Lower leg skin (tissue), 3 donors: ENCODE measurements at regions not wholly inside any gene's neighbourhood (a gene's known extent, or its start where the extent isn't known, plus 50 kb on each side); places are given as distances from the start of the nearest gene placed in this dataset.

ENCODE experiments used
- POLR2A ChIP-seq, 2 donors: fragments of 450-650 bp; IDR thresholded peaks; one replicate each; pipeline ENCODE4 v1.6.1; 2016 to 2017; ENCODE audit warnings: antibody characterized with exemption in 2 of 2, mild to moderate bottlenecking in 1 of 2, moderate library complexity in 1 of 2
- TF ChIP-seq, protein P1 (sequence below), 3 donors: fragments of 450-650 bp; IDR thresholded peaks; one replicate each; pipeline ENCODE4 v1.5.1; 2016; ENCODE audit warnings: antibody characterized with exemption in 3 of 3, mild to moderate bottlenecking in 3 of 3, moderate library complexity in 2 of 3

DNA sequence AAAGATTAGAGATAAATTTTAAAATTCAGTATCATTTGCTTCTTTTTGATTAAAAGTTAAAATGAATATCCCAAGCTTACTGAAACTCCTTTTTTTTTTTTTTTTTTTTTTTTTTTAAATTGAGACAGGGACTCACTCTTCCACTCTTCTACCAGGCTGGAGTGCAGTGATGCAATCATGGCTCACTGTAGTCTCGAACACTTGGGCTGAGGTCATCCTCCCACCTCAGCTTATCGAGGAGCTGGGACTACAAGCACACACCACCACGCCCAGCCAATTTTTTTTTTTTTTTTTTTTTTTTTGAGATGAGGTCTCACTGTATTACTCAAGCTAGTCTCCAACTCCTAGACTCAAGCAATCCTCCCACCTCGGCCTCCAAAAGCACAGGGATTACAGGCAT is 92.1 kb upstream of the RGS18 start:
- TF ChIP-seq, protein P1, sequence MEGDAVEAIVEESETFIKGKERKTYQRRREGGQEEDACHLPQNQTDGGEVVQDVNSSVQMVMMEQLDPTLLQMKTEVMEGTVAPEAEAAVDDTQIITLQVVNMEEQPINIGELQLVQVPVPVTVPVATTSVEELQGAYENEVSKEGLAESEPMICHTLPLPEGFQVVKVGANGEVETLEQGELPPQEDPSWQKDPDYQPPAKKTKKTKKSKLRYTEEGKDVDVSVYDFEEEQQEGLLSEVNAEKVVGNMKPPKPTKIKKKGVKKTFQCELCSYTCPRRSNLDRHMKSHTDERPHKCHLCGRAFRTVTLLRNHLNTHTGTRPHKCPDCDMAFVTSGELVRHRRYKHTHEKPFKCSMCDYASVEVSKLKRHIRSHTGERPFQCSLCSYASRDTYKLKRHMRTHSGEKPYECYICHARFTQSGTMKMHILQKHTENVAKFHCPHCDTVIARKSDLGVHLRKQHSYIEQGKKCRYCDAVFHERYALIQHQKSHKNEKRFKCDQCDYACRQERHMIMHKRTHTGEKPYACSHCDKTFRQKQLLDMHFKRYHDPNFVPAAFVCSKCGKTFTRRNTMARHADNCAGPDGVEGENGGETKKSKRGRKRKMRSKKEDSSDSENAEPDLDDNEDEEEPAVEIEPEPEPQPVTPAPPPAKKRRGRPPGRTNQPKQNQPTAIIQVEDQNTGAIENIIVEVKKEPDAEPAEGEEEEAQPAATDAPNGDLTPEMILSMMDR (IDR thresholded peaks at IDR 0.05), result no peak
- TF ChIP-seq POLR2A (IDR thresholded peaks at IDR 0.05), result no peak
